ENCODE measurements at regions not wholly inside any gene's neighbourhood (a gene's known extent, or its start where the extent isn't known, plus 50 kb on each side); places are given as distances from the start of the nearest gene placed in this dataset.

- TF ChIP-seq POLR2AphosphoS5 (IDR thresholded peaks at IDR 0.05; ENCODE audit: low read depth, low read length) (no peak), PAX5 (IDR thresholded peaks at IDR 0.05; ENCODE audit: insufficient read depth, low read length, severe bottlenecking) (no peak), POLR2A (IDR thresholded peaks at IDR 0.05; ENCODE audit: low read depth, low read length) (no peak), SPI1 (IDR thresholded peaks at IDR 0.05; ENCODE audit: low read depth, low read length) (no peak)
These were observed 90.8 kb downstream of the FAM124B start for GRCh38 chr2:224310943-224311625.
